ENCODE measurements at regions not wholly inside any gene's neighbourhood (a gene's known extent, or its start where the extent isn't known, plus 50 kb on each side); places are given as distances from the start of the nearest gene placed in this dataset.
"Not testable (repeated sequence)": the region's sequence is repeated elsewhere in the genome, so short reads cannot be mapped to it uniquely, and the experiment has no call there.

GRCh38 chr1:193418745-193419058 is 232.3 kb upstream of the B3GALT2 start:
- DNase-seq (ENCODE audit: low read depth in 2 of 2): no peak

- peak; percentile 62 to 65 for DNase-seq (ENCODE audit: low read depth in 2 of 2)
Measured at GRCh38 chr1:193417945-193418744, 231.7 kb upstream of the B3GALT2 start.

GRCh38 chr1:193417403-193417802 is 231.0 kb upstream of the B3GALT2 start:
- DNase-seq (ENCODE audit: low read depth in 2 of 2): peak in 1 of 2 donors; percentile 37

GRCh38 chr1:193416226-193417024 is 230.0 kb upstream of the B3GALT2 start:
- DNase-seq (ENCODE audit: low read depth in 2 of 2): no peak

GRCh38 chr1:193415256-193415655 is 228.8 kb upstream of the B3GALT2 start:
- no peak for DNase-seq (ENCODE audit: low read depth in 2 of 2)

- DNase-seq (ENCODE audit: low read depth in 2 of 2): no peak
Measured at GRCh38 chr1:193413376-193413775, 227.0 kb upstream of the B3GALT2 start.

GRCh38 chr1:193412748-193413147 is 226.3 kb upstream of the B3GALT2 start:
- DNase-seq (ENCODE audit: low read depth in 2 of 2): no peak

- peak in 1 of 2 donors; percentile 2 for DNase-seq (ENCODE audit: low read depth in 2 of 2)
Measured at GRCh38 chr1:193411714-193412113, 225.3 kb upstream of the B3GALT2 start.

GRCh38 chr1:193411215-193411614 is 224.8 kb upstream of the B3GALT2 start:
- no peak for DNase-seq (ENCODE audit: low read depth in 2 of 2)

GRCh38 chr1:193408782-193409293 is 222.4 kb upstream of the B3GALT2 start:
- peak in 1 of 2 donors; percentile 78 for DNase-seq (ENCODE audit: low read depth in 2 of 2)

GRCh38 chr1:193406901-193407300 is 220.5 kb upstream of the B3GALT2 start:
- peak; percentile 71 to 76 for DNase-seq (ENCODE audit: low read depth in 2 of 2)

GRCh38 chr1:193404236-193404635 is 217.8 kb upstream of the B3GALT2 start:
- no peak for DNase-seq (ENCODE audit: low read depth in 2 of 2)

GRCh38 chr1:193402977-193403376 is 216.6 kb upstream of the B3GALT2 start:
- DNase-seq (ENCODE audit: low read depth in 2 of 2): no peak

GRCh38 chr1:193402037-193402436 is 215.6 kb upstream of the B3GALT2 start:
- no peak for DNase-seq (ENCODE audit: low read depth in 2 of 2)

GRCh38 chr1:193394336-193394735 is 207.9 kb upstream of the B3GALT2 start:
- DNase-seq (ENCODE audit: low read depth in 2 of 2): no peak

- no peak for DNase-seq (ENCODE audit: low read depth in 2 of 2)
Measured at GRCh38 chr1:193392686-193393085, 206.3 kb upstream of the B3GALT2 start.

- DNase-seq (ENCODE audit: low read depth in 2 of 2): no peak
Measured at GRCh38 chr1:193388683-193389082, 202.3 kb upstream of the B3GALT2 start.

GRCh38 chr1:193388165-193388564 is 201.8 kb upstream of the B3GALT2 start:
- no peak for DNase-seq (ENCODE audit: low read depth in 2 of 2)

- no peak for DNase-seq (ENCODE audit: low read depth in 2 of 2)
Measured at GRCh38 chr1:193387406-193387805, 201.0 kb upstream of the B3GALT2 start.

GRCh38 chr1:193378451-193378850 is 192.0 kb upstream of the B3GALT2 start:
- not testable (repeated sequence) for DNase-seq (ENCODE audit: low read depth in 2 of 2)

GRCh38 chr1:193377472-193377871 is 191.1 kb upstream of the B3GALT2 start:
- no peak for DNase-seq (ENCODE audit: low read depth in 2 of 2)

GRCh38 chr1:193372553-193372952 is 186.1 kb upstream of the B3GALT2 start:
- no peak for DNase-seq (ENCODE audit: low read depth in 2 of 2)

- peak in 1 of 2 donors; percentile 6 for DNase-seq (ENCODE audit: low read depth in 2 of 2)
Measured at GRCh38 chr1:193368302-193368701, 181.9 kb upstream of the B3GALT2 start.
